Sigmoid colon (tissue), 3 donors: ENCODE measurements at regions not wholly inside any gene's neighbourhood (a gene's known extent, or its start where the extent isn't known, plus 50 kb on each side); places are given as distances from the start of the nearest gene placed in this dataset.

Source experiments
- POLR2A ChIP-seq, 2 donors: fragments of 450-650 bp; IDR thresholded peaks; one replicate each; pipeline ENCODE4 v1.6.1; 2016; ENCODE audit warnings: antibody characterized with exemption in 2 of 2, mild to moderate bottlenecking in 2 of 2, moderate library complexity in 2 of 2
- TF ChIP-seq, protein P1 (sequence below), 4 experiments: fragments of 450-650 bp in 3 of 4; fragments of 200-600 bp in 1 of 4; IDR thresholded peaks; one replicate each; pipeline ENCODE4 v1.5.1; 2016 to 2019; ENCODE audit warnings: antibody characterized with exemption in 4 of 4, mild to moderate bottlenecking in 3 of 4, moderate library complexity in 2 of 4

GRCh38 chr2:157948856-157949255, 72.7 kb upstream of the ACVR1 start:
- TF ChIP-seq, protein P1, sequence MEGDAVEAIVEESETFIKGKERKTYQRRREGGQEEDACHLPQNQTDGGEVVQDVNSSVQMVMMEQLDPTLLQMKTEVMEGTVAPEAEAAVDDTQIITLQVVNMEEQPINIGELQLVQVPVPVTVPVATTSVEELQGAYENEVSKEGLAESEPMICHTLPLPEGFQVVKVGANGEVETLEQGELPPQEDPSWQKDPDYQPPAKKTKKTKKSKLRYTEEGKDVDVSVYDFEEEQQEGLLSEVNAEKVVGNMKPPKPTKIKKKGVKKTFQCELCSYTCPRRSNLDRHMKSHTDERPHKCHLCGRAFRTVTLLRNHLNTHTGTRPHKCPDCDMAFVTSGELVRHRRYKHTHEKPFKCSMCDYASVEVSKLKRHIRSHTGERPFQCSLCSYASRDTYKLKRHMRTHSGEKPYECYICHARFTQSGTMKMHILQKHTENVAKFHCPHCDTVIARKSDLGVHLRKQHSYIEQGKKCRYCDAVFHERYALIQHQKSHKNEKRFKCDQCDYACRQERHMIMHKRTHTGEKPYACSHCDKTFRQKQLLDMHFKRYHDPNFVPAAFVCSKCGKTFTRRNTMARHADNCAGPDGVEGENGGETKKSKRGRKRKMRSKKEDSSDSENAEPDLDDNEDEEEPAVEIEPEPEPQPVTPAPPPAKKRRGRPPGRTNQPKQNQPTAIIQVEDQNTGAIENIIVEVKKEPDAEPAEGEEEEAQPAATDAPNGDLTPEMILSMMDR (IDR thresholded peaks at IDR 0.05), result no peak
- no peak for TF ChIP-seq POLR2A (IDR thresholded peaks at IDR 0.05)
